Dedifferentiated amniotic fluid mesenchymal stem cell (primary cell): ENCODE measurements at regions not wholly inside any gene's neighbourhood (a gene's known extent, or its start where the extent isn't known, plus 50 kb on each side); places are given as distances from the start of the nearest gene placed in this dataset.
"Not testable (repeated sequence)": the region's sequence is repeated elsewhere in the genome, so short reads cannot be mapped to it uniquely, and the experiment has no call there.

Experiments
- DNase-seq: peaks from one replicate; pipeline ENCODE4 v3.0.0-alpha.2; 2016; ENCODE audit errors: extremely low spot score

- DNase-seq: no peak
Observed at GRCh38 chr6:134609716-134610261, 291.9 kb upstream of the SGK1 start.

GRCh38 chr6:134607411-134607810 is 289.5 kb upstream of the SGK1 start:
- DNase-seq: no peak

GRCh38 chr6:134605034-134605433 is 287.1 kb upstream of the SGK1 start:
- DNase-seq: no peak

GRCh38 chr6:134604014-134604676 is 286.2 kb upstream of the SGK1 start:
- DNase-seq: no peak

- no peak for DNase-seq
Observed at GRCh38 chr6:134603561-134603960, 285.6 kb upstream of the SGK1 start.

GRCh38 chr6:134602123-134602522 is 284.2 kb upstream of the SGK1 start:
- DNase-seq: no peak

- no peak for DNase-seq
Observed at GRCh38 chr6:134600671-134601070, 282.8 kb upstream of the SGK1 start.

GRCh38 chr6:134599079-134599478 is 281.2 kb upstream of the SGK1 start:
- no peak for DNase-seq

GRCh38 chr6:134596191-134596590 is 278.3 kb upstream of the SGK1 start:
- no peak for DNase-seq

- DNase-seq: no peak
Observed at GRCh38 chr6:134594881-134595280, 277.0 kb upstream of the SGK1 start.

GRCh38 chr6:134593887-134594286 is 276.0 kb upstream of the SGK1 start:
- no peak for DNase-seq

- no peak for DNase-seq
Observed at GRCh38 chr6:134593442-134593841, 275.5 kb upstream of the SGK1 start.

GRCh38 chr6:134593024-134593423 is 275.1 kb upstream of the SGK1 start:
- DNase-seq: no peak

- DNase-seq: no peak
Observed at GRCh38 chr6:134590449-134590848, 272.5 kb upstream of the SGK1 start.

GRCh38 chr6:134590004-134590403 is 272.1 kb upstream of the SGK1 start:
- no peak for DNase-seq

GRCh38 chr6:134589512-134589911 is 271.6 kb upstream of the SGK1 start:
- DNase-seq: peak; percentile 94

GRCh38 chr6:134588267-134588666 is 270.4 kb upstream of the SGK1 start:
- DNase-seq: no peak

- DNase-seq: no peak
Observed at GRCh38 chr6:134585517-134585873, 267.6 kb upstream of the SGK1 start.

- no peak for DNase-seq
Observed at GRCh38 chr6:134584847-134585516, 267.1 kb upstream of the SGK1 start.

- no peak for DNase-seq
Observed at GRCh38 chr6:134577998-134578397, 260.1 kb upstream of the SGK1 start.

GRCh38 chr6:134575221-134575620 is 257.3 kb upstream of the SGK1 start:
- no peak for DNase-seq

GRCh38 chr6:134574491-134574890 is 256.6 kb upstream of the SGK1 start:
- DNase-seq: no peak

- DNase-seq: not testable (repeated sequence)
Observed at GRCh38 chr6:134569996-134570395, 252.1 kb upstream of the SGK1 start.
